Hepatocyte (in vitro differentiated cells): ENCODE measurements at regions not wholly inside any gene's neighbourhood (a gene's known extent, or its start where the extent isn't known, plus 50 kb on each side); places are given as distances from the start of the nearest gene placed in this dataset.

Source experiments
- DNase-seq: peaks from one replicate; pipeline ENCODE4 v3.0.0-alpha.2; 2016; ENCODE audit warnings: low spot score
- H2AFZ ChIP-seq: fragments of 200-600 bp; sonication (generic); 2 replicates; pipeline ENCODE4 v1.6.0; 2016; ENCODE audit warnings: antibody characterized with exemption, mild to moderate bottlenecking
- H3K27ac ChIP-seq: fragments of 200-600 bp; sonication (generic); 2 replicates; pipeline ENCODE4 v1.5.1; 2016; ENCODE audit warnings: mild to moderate bottlenecking
- H3K27me3 ChIP-seq: fragments of 200-600 bp; sonication (generic); 2 replicates; pipeline ENCODE4 v1.6.1; 2016
- H3K36me3 ChIP-seq: fragments of 200-600 bp; sonication (generic); replicated peaks from 2 replicates; pipeline ENCODE4 v1.5.1; 2016; ENCODE audit warnings: low read depth; ENCODE audit not compliant: insufficient read depth
- H3K4me1 ChIP-seq: fragments of 200-600 bp; sonication (generic); 2 replicates; pipeline ENCODE4 v1.5.1; 2016; ENCODE audit warnings: mild to moderate bottlenecking, moderate library complexity; ENCODE audit not compliant: insufficient read depth
- H3K4me2 ChIP-seq: fragments of 200-600 bp; sonication (generic); 2 replicates; pipeline ENCODE4 v1.6.0; 2016
- H3K4me3 ChIP-seq: fragments of 200-600 bp; sonication (generic); 2 replicates; pipeline ENCODE4 v1.5.1; 2016; ENCODE audit warnings: mild to moderate bottlenecking
- H3K79me2 ChIP-seq: fragments of 200-600 bp; sonication (generic); 2 replicates; pipeline ENCODE4 v1.6.0; 2017; ENCODE audit warnings: mild to moderate bottlenecking
- H3K9me2 ChIP-seq: fragments of 200-600 bp; sonication (generic); replicated peaks from 2 replicates; pipeline ENCODE4 v1.6.0; 2017; ENCODE audit warnings: mild to moderate bottlenecking; ENCODE audit not compliant: insufficient read depth
- H3K9me3 ChIP-seq: fragments of 200-600 bp; sonication (generic); 2 replicates; pipeline ENCODE4 v1.5.1; 2016; ENCODE audit warnings: low read depth, mild to moderate bottlenecking
- H4K20me1 ChIP-seq: fragments of 200-600 bp; sonication (generic); 2 replicates; pipeline ENCODE4 v1.6.0; 2016; ENCODE audit warnings: mild to moderate bottlenecking; ENCODE audit not compliant: insufficient read depth, poor library complexity, severe bottlenecking
- CTCF ChIP-seq: fragments of 200-600 bp; sonication (generic); IDR thresholded peaks from 2 replicates; pipeline ENCODE4 v1.5.1; 2016; ENCODE audit warnings: antibody characterized with exemption, mild to moderate bottlenecking; ENCODE audit not compliant: poor library complexity
- EZH2 ChIP-seq: fragments of 200-600 bp; sonication (generic); IDR thresholded peaks from 2 replicates; pipeline ENCODE4 v1.6.1; 2016; ENCODE audit warnings: antibody characterized with exemption, mild to moderate bottlenecking, borderline replicate concordance
- EZH2phosphoT487 ChIP-seq: fragments of 200-600 bp; sonication (generic); IDR thresholded peaks from one replicate; pipeline ENCODE4 v1.6.1; 2018; ENCODE audit warnings: antibody characterized with exemption, mild to moderate bottlenecking, low read depth, moderate library complexity; ENCODE audit not compliant: unreplicated experiment, severe bottlenecking
- WGBS: methylation state at CpG from one replicate; pipeline ENCODE4 v1.1.6; 2016; ENCODE audit warnings: low lambda C conversion rate; ENCODE audit errors: missing lambda C conversion rate; 5-methylcytosine and 5-hydroxymethylcytosine counted together

GRCh38 chr5:103428411-103428871, 134.1 kb downstream of the NUDT12 start:
- H2AFZ ChIP-seq: no peak overlapping the region

GRCh38 chr5:103427326-103427725, 135.3 kb downstream of the NUDT12 start:
- no peak overlapping the region for H3K27ac ChIP-seq
- WGBS: 95% methylated on average over 3 of the region's 3 CpGs
- no peak overlapping the region for H3K4me3 ChIP-seq
- no peak overlapping the region for H3K4me2 ChIP-seq
- H3K79me2 ChIP-seq: no peaks in the 10 kb centered on the region
- H2AFZ ChIP-seq: no peak overlapping the region
- no peak for DNase-seq
- H3K27me3 ChIP-seq: no peaks in the 10 kb centered on the region
- no peaks in the 10 kb centered on the region for H3K4me1 ChIP-seq
- no peaks in the 10 kb centered on the region for H4K20me1 ChIP-seq
- H3K36me3 ChIP-seq: no peaks in the 10 kb centered on the region
- H3K9me3 ChIP-seq: no peaks in the 10 kb centered on the region
- H3K9me2 ChIP-seq: no peaks in the 10 kb centered on the region
- TF ChIP-seq CTCF: no peak
- TF ChIP-seq EZH2: no peak
- no peak for TF ChIP-seq EZH2phosphoT487

More at GRCh38 chr5:103428411-103428871, 134.1 kb downstream of the NUDT12 start:
- no peaks in the 10 kb centered on the region for H3K9me3 ChIP-seq
- H3K4me3 ChIP-seq: no peak overlapping the region
- no peaks in the 10 kb centered on the region for H3K36me3 ChIP-seq
- no peak for DNase-seq
- WGBS: 82% methylated on average over 6 of the region's 6 CpGs
- H3K79me2 ChIP-seq: no peaks in the 10 kb centered on the region
- no peaks in the 10 kb centered on the region for H3K9me2 ChIP-seq
- no peaks in the 10 kb centered on the region for H3K4me1 ChIP-seq
- TF ChIP-seq CTCF (no peak), EZH2phosphoT487 (no peak), EZH2 (no peak)
- no peak overlapping the region for H3K4me2 ChIP-seq
- no peak overlapping the region for H3K27ac ChIP-seq
- no peaks in the 10 kb centered on the region for H4K20me1 ChIP-seq
- no peaks in the 10 kb centered on the region for H3K27me3 ChIP-seq

GRCh38 chr5:103425686-103426454, 136.7 kb downstream of the NUDT12 start:
- Histone ChIP-seq H3K79me2 (no peaks in the 10 kb centered on the region), H3K4me3 (no peak overlapping the region), H4K20me1 (no peaks in the 10 kb centered on the region), H3K27me3 (no peaks in the 10 kb centered on the region), H3K9me2 (no peaks in the 10 kb centered on the region), H2AFZ (no peak overlapping the region), H3K27ac (no peak overlapping the region), H3K9me3 (no peaks in the 10 kb centered on the region), H3K36me3 (no peaks in the 10 kb centered on the region), H3K4me1 (no peaks in the 10 kb centered on the region), H3K4me2 (no peak overlapping the region)
- TF ChIP-seq EZH2 (no peak), CTCF (no peak), EZH2phosphoT487 (no peak)
- WGBS: 80% methylated on average over 3 of the region's 3 CpGs
- no peak for DNase-seq
